H9 (cell line): ENCODE measurements at regions not wholly inside any gene's neighbourhood (a gene's known extent, or its start where the extent isn't known, plus 50 kb on each side); places are given as distances from the start of the nearest gene placed in this dataset.

Source experiments
- DNase-seq: peaks from one replicate; pipeline ENCODE4 v3.0.0-alpha.2; 2017
- H2AFZ ChIP-seq: one replicate; pipeline ENCODE4 v1.6.1; 2013; ENCODE audit warnings: mild to moderate bottlenecking, low read length, control low read depth, moderate library complexity
- H2AK5ac ChIP-seq: 2 replicates; pipeline ENCODE4 v1.6.1; 2013; ENCODE audit warnings: low read length, control low read depth, mixed read lengths; ENCODE audit not compliant: insufficient read length
- H2BK120ac ChIP-seq: one replicate; pipeline ENCODE4 v1.6.1; 2013; ENCODE audit warnings: low read depth, mild to moderate bottlenecking, low read length, control low read depth, inconsistent platforms; ENCODE audit not compliant: poor library complexity, severe bottlenecking
- H2BK12ac ChIP-seq: 2 replicates; pipeline ENCODE4 v1.6.1; 2013; ENCODE audit warnings: low read length, control low read depth, mixed read lengths, low read depth; ENCODE audit not compliant: insufficient read length
- H2BK15ac ChIP-seq: 2 replicates; pipeline ENCODE4 v1.6.1; 2013; ENCODE audit warnings: low read depth, low read length, control low read depth
- H2BK20ac ChIP-seq: one replicate; pipeline ENCODE4 v1.6.1; 2013; ENCODE audit warnings: low read depth, mild to moderate bottlenecking, low read length, control low read depth, inconsistent platforms; ENCODE audit not compliant: poor library complexity, severe bottlenecking
- H2BK5ac ChIP-seq: 2 replicates; pipeline ENCODE4 v1.6.1; 2013; ENCODE audit warnings: low read length, control low read depth, mixed read lengths; ENCODE audit not compliant: insufficient read length
- H3K14ac ChIP-seq: 2 replicates; pipeline ENCODE4 v1.6.1; 2013; ENCODE audit warnings: low read length, control low read depth; ENCODE audit not compliant: insufficient read depth
- H3K18ac ChIP-seq: 2 replicates; pipeline ENCODE4 v1.6.1; 2013; ENCODE audit warnings: low read depth, mild to moderate bottlenecking, mixed read lengths, low read length, control low read depth; ENCODE audit not compliant: insufficient read length
- H3K23ac ChIP-seq: 2 replicates; pipeline ENCODE4 v1.6.1; 2013; ENCODE audit warnings: low read length, control low read depth, mixed read lengths, low read depth; ENCODE audit not compliant: insufficient read length
- H3K23me2 ChIP-seq: 2 replicates; pipeline ENCODE4 v1.6.1; 2013; ENCODE audit warnings: low read depth, mild to moderate bottlenecking, mixed read lengths, low read length, control low read depth; ENCODE audit not compliant: insufficient read length, poor library complexity, severe bottlenecking
- H3K27ac ChIP-seq: 2 replicates; pipeline ENCODE4 v1.5.1; 2013; ENCODE audit warnings: low read length, control low read depth, mixed read lengths, low read depth; ENCODE audit not compliant: insufficient read length
- H3K27me3 ChIP-seq: 2 replicates; pipeline ENCODE4 v1.6.1; 2013; ENCODE audit warnings: low read length, control low read depth, inconsistent platforms; ENCODE audit not compliant: insufficient read depth
- H3K4ac ChIP-seq: 2 replicates; pipeline ENCODE4 v1.6.1; 2013; ENCODE audit warnings: low read depth, mild to moderate bottlenecking, control low read depth, inconsistent platforms, low read length, moderate library complexity
- H3K4me1 ChIP-seq: 2 replicates; pipeline ENCODE4 v1.6.1; 2013; ENCODE audit warnings: low read length, control low read depth, inconsistent platforms; ENCODE audit not compliant: insufficient read depth
- H3K4me2 ChIP-seq: 2 replicates; pipeline ENCODE4 v1.6.1; 2013; ENCODE audit warnings: low read length, control low read depth, mixed read lengths; ENCODE audit not compliant: insufficient read length, insufficient read depth
- H3K56ac ChIP-seq: 2 replicates; pipeline ENCODE4 v1.6.1; 2013; ENCODE audit warnings: low read depth, mild to moderate bottlenecking, mixed read lengths, low read length, control low read depth; ENCODE audit not compliant: insufficient read length
- H3K79me1 ChIP-seq: 2 replicates; pipeline ENCODE4 v1.6.1; 2013; ENCODE audit warnings: low read depth, mild to moderate bottlenecking, moderate library complexity, low read length, control low read depth, inconsistent platforms; ENCODE audit not compliant: insufficient read depth, poor library complexity, severe bottlenecking
- H3K79me2 ChIP-seq: 2 replicates; pipeline ENCODE4 v1.6.1; 2013; ENCODE audit warnings: low read length, control low read depth, inconsistent platforms; ENCODE audit not compliant: insufficient read depth
- H3K9ac ChIP-seq: 2 replicates; pipeline ENCODE4 v1.6.1; 2013; ENCODE audit warnings: low read length, control low read depth, mixed read lengths; ENCODE audit not compliant: insufficient read length; ENCODE audit errors: extremely low read depth
- H3K9me3 ChIP-seq: one replicate; pipeline ENCODE4 v1.6.1; 2013; ENCODE audit warnings: low read depth, low read length, inconsistent platforms; ENCODE audit not compliant: control insufficient read depth
- H3T11ph ChIP-seq: one replicate; pipeline ENCODE4 v1.6.1; 2013; ENCODE audit warnings: mild to moderate bottlenecking, low read length, control low read depth, inconsistent platforms
- H4K20me1 ChIP-seq: one replicate; pipeline ENCODE4 v1.6.1; 2013; ENCODE audit not compliant: control insufficient read depth, insufficient read length, insufficient read depth
- H4K5ac ChIP-seq: 2 replicates; pipeline ENCODE4 v1.6.1; 2013; ENCODE audit warnings: low read depth, mild to moderate bottlenecking, mixed read lengths, low read length, control low read depth; ENCODE audit not compliant: insufficient read length
- H4K8ac ChIP-seq: replicated peaks from 2 replicates; pipeline ENCODE4 v1.6.1; 2013; ENCODE audit warnings: low read length, control low read depth, mixed read lengths, low read depth; ENCODE audit not compliant: insufficient read length
- H4K91ac ChIP-seq: 2 replicates; pipeline ENCODE4 v1.6.1; 2013; ENCODE audit warnings: low read depth, mild to moderate bottlenecking, moderate library complexity, mixed read lengths, low read length, control low read depth; ENCODE audit not compliant: insufficient read length
- H3K27ac Mint-ChIP-seq, 3 experiments: 2 replicates in 2 of 3; 3 replicates in 1 of 3; pipeline ENCODE4 v1.8.0; 2020 to 2021; ENCODE audit warnings: mixed read lengths in 3 of 3, mild to moderate bottlenecking in 1 of 3, moderate library complexity in 1 of 3
- H3K27me3 Mint-ChIP-seq: 2 replicates; pipeline ENCODE4 v1.8.0; 2021; ENCODE audit warnings: low read depth, mild to moderate bottlenecking, moderate library complexity, mixed read lengths
- H3K36me3 Mint-ChIP-seq, 3 experiments: 2 replicates in 2 of 3; 3 replicates in 1 of 3; pipeline ENCODE4 v1.8.0; 2020 to 2021; ENCODE audit warnings: low read depth in 3 of 3, mixed read lengths in 3 of 3; ENCODE audit not compliant: insufficient read depth in 1 of 3
- H3K4me1 Mint-ChIP-seq, 2 experiments: 2 replicates each; pipeline ENCODE4 v1.8.0; 2020; ENCODE audit warnings: mixed read lengths in 2 of 2
- H3K4me3 Mint-ChIP-seq, 2 experiments: 2 replicates in 1 of 2; 3 replicates in 1 of 2; pipeline ENCODE4 v1.8.0; 2020 to 2021; ENCODE audit warnings: mild to moderate bottlenecking in 2 of 2, mixed read lengths in 2 of 2, moderate library complexity in 1 of 2
- H3K9me3 Mint-ChIP-seq, 2 experiments: 2 replicates in 1 of 2; 3 replicates in 1 of 2; pipeline ENCODE4 v1.8.0; 2020; ENCODE audit warnings: mild to moderate bottlenecking in 2 of 2, mixed read lengths in 2 of 2, moderate library complexity in 1 of 2
- WGBS: extraction: QIAGEN DNeasy Blood & Tissue Kit; methylation state at CpG from one replicate; pipeline ENCODE4 v1.1.7; 2013; ENCODE audit warnings: missing lambda C conversion rate, low lambda C conversion rate, mixed read lengths; ENCODE audit not compliant: insufficient read length; ENCODE audit errors: extremely low coverage; 5-methylcytosine and 5-hydroxymethylcytosine counted together
- TF ChIP-seq, protein P1 (sequence below): fragments of 200-600 bp; sonication (generic); conservative IDR thresholded peaks from 3 replicates; pipeline ENCODE4 v1.8.0; 2021; ENCODE audit warnings: antibody characterized with exemption, mild to moderate bottlenecking

DNA sequence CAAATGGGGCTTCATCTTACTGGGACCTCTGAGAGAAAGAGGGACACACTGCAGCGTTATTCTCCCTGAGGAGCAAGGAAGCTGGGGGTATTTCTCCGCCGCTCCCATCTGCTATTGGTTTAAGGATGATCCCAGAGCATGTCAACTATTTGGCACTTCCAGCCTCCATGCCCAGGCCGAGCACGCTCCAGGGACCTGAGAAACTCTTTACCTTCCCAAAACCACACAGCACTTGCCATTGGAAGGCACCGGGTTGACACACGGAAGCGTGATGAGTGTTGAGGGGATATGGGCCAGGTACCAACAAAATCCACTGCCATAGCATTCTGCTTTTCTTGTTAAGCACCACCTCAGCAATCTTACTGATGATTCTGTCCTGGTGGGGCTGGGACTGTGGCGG, 92.4 kb upstream of the SLC24A3 start:
- WGBS, result no CpG with 5 or more reads among the region's 9 CpGs
- Histone ChIP-seq H3K23me2 (no peaks in the 10 kb centered on the region), H3K56ac (no peak overlapping the region)

More for the DNA sequence above, 92.4 kb upstream of the SLC24A3 start:
- Histone ChIP-seq H3T11ph (no peak overlapping the region), H4K8ac (no peak overlapping the region), H3K4me1 (no peaks in the 10 kb centered on the region), H2BK12ac (no peak overlapping the region), H3K14ac (no peak overlapping the region), H3K27me3 (no peaks in the 10 kb centered on the region), H3K79me1 (no peaks in the 10 kb centered on the region), H2BK20ac (no peak overlapping the region), H3K9ac (no peak overlapping the region), H4K5ac (no peak overlapping the region), H4K91ac (no peak overlapping the region), H3K27ac (no peak overlapping the region), H2BK15ac (no peak overlapping the region), H3K23ac (no peak overlapping the region), H3K18ac (no peak overlapping the region), H3K4me2 (no peak overlapping the region), H2AK5ac (no peak overlapping the region), H2BK120ac (no peak overlapping the region), H2AFZ (no peak overlapping the region), H2BK5ac (no peak overlapping the region), H4K20me1 (no peaks in the 10 kb centered on the region), H3K79me2 (no peaks in the 10 kb centered on the region), H3K9me3 (no peaks in the 10 kb centered on the region), H3K4ac (no peak overlapping the region)
- H3K27ac Mint-ChIP-seq, result no peak overlapping the region
- DNase-seq, result no peak
- peaks cover 2% of the 10 kb centered on the region for H3K27me3 Mint-ChIP-seq
- no peaks in the 10 kb centered on the region; a peak in 1 of 5 replicates for H3K9me3 Mint-ChIP-seq
- TF ChIP-seq, protein P1, sequence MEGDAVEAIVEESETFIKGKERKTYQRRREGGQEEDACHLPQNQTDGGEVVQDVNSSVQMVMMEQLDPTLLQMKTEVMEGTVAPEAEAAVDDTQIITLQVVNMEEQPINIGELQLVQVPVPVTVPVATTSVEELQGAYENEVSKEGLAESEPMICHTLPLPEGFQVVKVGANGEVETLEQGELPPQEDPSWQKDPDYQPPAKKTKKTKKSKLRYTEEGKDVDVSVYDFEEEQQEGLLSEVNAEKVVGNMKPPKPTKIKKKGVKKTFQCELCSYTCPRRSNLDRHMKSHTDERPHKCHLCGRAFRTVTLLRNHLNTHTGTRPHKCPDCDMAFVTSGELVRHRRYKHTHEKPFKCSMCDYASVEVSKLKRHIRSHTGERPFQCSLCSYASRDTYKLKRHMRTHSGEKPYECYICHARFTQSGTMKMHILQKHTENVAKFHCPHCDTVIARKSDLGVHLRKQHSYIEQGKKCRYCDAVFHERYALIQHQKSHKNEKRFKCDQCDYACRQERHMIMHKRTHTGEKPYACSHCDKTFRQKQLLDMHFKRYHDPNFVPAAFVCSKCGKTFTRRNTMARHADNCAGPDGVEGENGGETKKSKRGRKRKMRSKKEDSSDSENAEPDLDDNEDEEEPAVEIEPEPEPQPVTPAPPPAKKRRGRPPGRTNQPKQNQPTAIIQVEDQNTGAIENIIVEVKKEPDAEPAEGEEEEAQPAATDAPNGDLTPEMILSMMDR, result no peak
- no peaks in the 10 kb centered on the region for H3K4me1 Mint-ChIP-seq
- no peak overlapping the region for H3K4me3 Mint-ChIP-seq
- H3K36me3 Mint-ChIP-seq, result no peaks in the 10 kb centered on the region
